ENCODE measurements at regions not wholly inside any gene's neighbourhood (a gene's known extent, or its start where the extent isn't known, plus 50 kb on each side); places are given as distances from the start of the nearest gene placed in this dataset.
"Not testable (repeated sequence)": the region's sequence is repeated elsewhere in the genome, so short reads cannot be mapped to it uniquely, and the experiment has no call there.

- no peak for DNase-seq (ENCODE audit: low read depth in 4 of 4, low spot score in 3 of 4)
These were observed 99.6 kb upstream of the CDC42BPA start for GRCh38 chr1:227417756-227418480.

- no peak for DNase-seq (ENCODE audit: low read depth in 4 of 4, low spot score in 3 of 4)
These were observed 98.0 kb upstream of the CDC42BPA start for GRCh38 chr1:227416156-227416830.

- no peak for DNase-seq (ENCODE audit: low read depth in 4 of 4, low spot score in 3 of 4)
These were observed 97.0 kb upstream of the CDC42BPA start for GRCh38 chr1:227415115-227415790.

- no peak for DNase-seq (ENCODE audit: low read depth in 4 of 4, low spot score in 3 of 4)
These were observed 92.8 kb upstream of the CDC42BPA start for GRCh38 chr1:227411066-227411465.

- DNase-seq (ENCODE audit: low read depth in 4 of 4, low spot score in 3 of 4), result not testable (repeated sequence)
These were observed 88.0 kb upstream of the CDC42BPA start for GRCh38 chr1:227406332-227406731.

- no peak for DNase-seq (ENCODE audit: low read depth in 4 of 4, low spot score in 3 of 4)
These were observed 85.2 kb upstream of the CDC42BPA start for GRCh38 chr1:227403535-227403934.

GRCh38 chr1:227401562-227402342 is 83.5 kb upstream of the CDC42BPA start:
- DNase-seq (ENCODE audit: low read depth in 4 of 4, low spot score in 3 of 4), result no peak

GRCh38 chr1:227399152-227399730 is 80.9 kb upstream of the CDC42BPA start:
- DNase-seq (ENCODE audit: low read depth in 4 of 4, low spot score in 3 of 4), result no peak

- no peak for DNase-seq (ENCODE audit: low read depth in 4 of 4, low spot score in 3 of 4)
These were observed 79.2 kb upstream of the CDC42BPA start for GRCh38 chr1:227397354-227397978.

- no peak for DNase-seq (ENCODE audit: low read depth in 4 of 4, low spot score in 3 of 4)
These were observed 78.5 kb upstream of the CDC42BPA start for GRCh38 chr1:227396539-227397353.

- no peak for DNase-seq (ENCODE audit: low read depth in 4 of 4, low spot score in 3 of 4)
These were observed 77.2 kb upstream of the CDC42BPA start for GRCh38 chr1:227395426-227396028.

GRCh38 chr1:227392984-227393764 is 74.9 kb upstream of the CDC42BPA start:
- no peak for DNase-seq (ENCODE audit: low read depth in 4 of 4, low spot score in 3 of 4)

GRCh38 chr1:227391879-227392278 is 73.6 kb upstream of the CDC42BPA start:
- no peak for DNase-seq (ENCODE audit: low read depth in 4 of 4, low spot score in 3 of 4)

GRCh38 chr1:227391211-227391610 is 72.9 kb upstream of the CDC42BPA start:
- DNase-seq (ENCODE audit: low read depth in 4 of 4, low spot score in 3 of 4), result no peak

GRCh38 chr1:227390525-227390924 is 72.2 kb upstream of the CDC42BPA start:
- DNase-seq (ENCODE audit: low read depth in 4 of 4, low spot score in 3 of 4), result no peak

GRCh38 chr1:227388214-227389168 is 70.2 kb upstream of the CDC42BPA start:
- DNase-seq (ENCODE audit: low read depth in 4 of 4, low spot score in 3 of 4), result no peak

- DNase-seq (ENCODE audit: low read depth in 4 of 4, low spot score in 3 of 4), result no peak
These were observed 61.2 kb upstream of the CDC42BPA start for GRCh38 chr1:227379555-227379892.
